DND-41 (cell line): ENCODE measurements at regions not wholly inside any gene's neighbourhood (a gene's known extent, or its start where the extent isn't known, plus 50 kb on each side); places are given as distances from the start of the nearest gene placed in this dataset.

Experiments used
- ATAC-seq: fragments of 200-7000 bp; cut with Tn5 transposase; 3 replicates; pipeline ENCODE4 v1.9.1; 2021; ENCODE audit warnings: low read depth; ENCODE audit not compliant: insufficient read depth
- DNase-seq: peaks from one replicate; pipeline ENCODE4 v3.0.0-alpha.2; 2020
- H2AFZ ChIP-seq: 2 replicates; pipeline ENCODE4 v1.6.0; 2012; ENCODE audit warnings: low read depth, low read length
- H3K27ac ChIP-seq: 2 replicates; pipeline ENCODE4 v1.5.1; 2012; ENCODE audit warnings: low read length, inconsistent platforms
- H3K27me3 ChIP-seq: fragments of 200-600 bp; sonication (generic); 2 replicates; pipeline ENCODE4 v1.6.0; 2012; ENCODE audit warnings: low read length, mild to moderate bottlenecking, inconsistent platforms; ENCODE audit not compliant: insufficient read depth, poor library complexity
- H3K36me3 ChIP-seq: 2 replicates; pipeline ENCODE4 v1.5.1; 2012; ENCODE audit warnings: low read length, inconsistent platforms; ENCODE audit not compliant: insufficient read depth
- H3K4me1 ChIP-seq: 2 replicates; pipeline ENCODE4 v1.5.1; 2012; ENCODE audit warnings: mild to moderate bottlenecking, low read length; ENCODE audit not compliant: insufficient read depth
- H3K4me2 ChIP-seq: 2 replicates; pipeline ENCODE4 v1.6.0; 2012; ENCODE audit warnings: mild to moderate bottlenecking, moderate library complexity, low read length, inconsistent platforms; ENCODE audit not compliant: insufficient read depth
- H3K4me3 ChIP-seq, 2 experiments: fragments of 200-600 bp in 1 of 2; shearing (Covaris generic) in 1 of 2; 2 replicates each; pipeline ENCODE4 v1.5.1; 2012 to 2016; ENCODE audit warnings: inconsistent platforms in 2 of 2, low read length in 2 of 2, mild to moderate bottlenecking in 2 of 2, low read depth in 1 of 2, moderate library complexity in 1 of 2
- H3K79me2 ChIP-seq: 2 replicates; pipeline ENCODE4 v1.6.0; 2012; ENCODE audit warnings: low read length, inconsistent platforms; ENCODE audit not compliant: insufficient read depth
- H3K9ac ChIP-seq: 2 replicates; pipeline ENCODE4 v1.6.0; 2012; ENCODE audit warnings: low read depth, mild to moderate bottlenecking, inconsistent platforms, low read length, moderate library complexity
- H3K9me3 ChIP-seq: 2 replicates; pipeline ENCODE4 v1.5.1; 2012; ENCODE audit warnings: low read length, moderate library complexity, mild to moderate bottlenecking, inconsistent platforms; ENCODE audit not compliant: insufficient read depth, severe bottlenecking
- H4K20me1 ChIP-seq: 2 replicates; pipeline ENCODE4 v1.6.0; 2012; ENCODE audit warnings: low read length; ENCODE audit not compliant: insufficient read depth
- EZH2 ChIP-seq: IDR thresholded peaks from 3 replicates; pipeline ENCODE4 v1.6.1; 2012; ENCODE audit warnings: borderline replicate concordance, low read depth, mild to moderate bottlenecking, moderate library complexity, low read length, inconsistent platforms; ENCODE audit not compliant: severe bottlenecking
- TF ChIP-seq, protein P1 (sequence below): IDR thresholded peaks from 2 replicates; pipeline ENCODE4 v1.5.1; 2012; ENCODE audit warnings: borderline replicate concordance, low read length, moderate library complexity, mild to moderate bottlenecking; ENCODE audit not compliant: poor library complexity, severe bottlenecking; ENCODE audit errors: extremely low read depth

GRCh38 chr2:150549381-150549780 is 61.9 kb upstream of the RND3 start:
- TF ChIP-seq, protein P1, sequence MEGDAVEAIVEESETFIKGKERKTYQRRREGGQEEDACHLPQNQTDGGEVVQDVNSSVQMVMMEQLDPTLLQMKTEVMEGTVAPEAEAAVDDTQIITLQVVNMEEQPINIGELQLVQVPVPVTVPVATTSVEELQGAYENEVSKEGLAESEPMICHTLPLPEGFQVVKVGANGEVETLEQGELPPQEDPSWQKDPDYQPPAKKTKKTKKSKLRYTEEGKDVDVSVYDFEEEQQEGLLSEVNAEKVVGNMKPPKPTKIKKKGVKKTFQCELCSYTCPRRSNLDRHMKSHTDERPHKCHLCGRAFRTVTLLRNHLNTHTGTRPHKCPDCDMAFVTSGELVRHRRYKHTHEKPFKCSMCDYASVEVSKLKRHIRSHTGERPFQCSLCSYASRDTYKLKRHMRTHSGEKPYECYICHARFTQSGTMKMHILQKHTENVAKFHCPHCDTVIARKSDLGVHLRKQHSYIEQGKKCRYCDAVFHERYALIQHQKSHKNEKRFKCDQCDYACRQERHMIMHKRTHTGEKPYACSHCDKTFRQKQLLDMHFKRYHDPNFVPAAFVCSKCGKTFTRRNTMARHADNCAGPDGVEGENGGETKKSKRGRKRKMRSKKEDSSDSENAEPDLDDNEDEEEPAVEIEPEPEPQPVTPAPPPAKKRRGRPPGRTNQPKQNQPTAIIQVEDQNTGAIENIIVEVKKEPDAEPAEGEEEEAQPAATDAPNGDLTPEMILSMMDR: no peak
- TF ChIP-seq EZH2: no peak
- H3K79me2 ChIP-seq: no peaks in the 10 kb centered on the region
- no peak overlapping the region for H3K9ac ChIP-seq
- H3K27ac ChIP-seq: no peak overlapping the region
- DNase-seq (no peak), ATAC-seq (no peak)
- no peaks in the 10 kb centered on the region for H3K9me3 ChIP-seq
- no peak overlapping the region for H3K4me2 ChIP-seq
- H4K20me1 ChIP-seq: no peaks in the 10 kb centered on the region
- no peaks in the 10 kb centered on the region for H3K36me3 ChIP-seq
- H2AFZ ChIP-seq: no peak overlapping the region
- H3K27me3 ChIP-seq: no peaks in the 10 kb centered on the region
- H3K4me3 ChIP-seq: no peak overlapping the region
- peaks cover 4% of the 10 kb centered on the region; the same call in 1 of the 2 replicates for H3K4me1 ChIP-seq

DNA sequence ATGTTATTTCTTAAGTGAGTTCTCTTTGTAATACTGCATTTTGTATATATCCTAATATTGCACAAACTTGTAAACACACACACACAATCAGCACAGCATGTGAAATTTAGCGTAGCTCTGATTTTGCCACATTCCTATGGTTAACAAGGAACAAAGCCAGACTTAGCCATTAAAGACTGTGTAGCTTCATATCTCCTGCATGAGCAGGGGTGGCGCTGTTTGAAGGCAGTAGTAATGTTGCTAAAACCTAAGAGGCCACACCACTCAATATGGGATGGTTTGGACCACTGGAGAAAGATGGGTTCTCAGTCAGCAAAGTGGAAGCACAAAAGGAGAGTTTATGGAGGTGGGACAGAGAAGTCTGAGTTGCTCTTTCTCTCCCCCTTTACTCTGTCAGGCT is 61.1 kb upstream of the RND3 start:
- ATAC-seq: peak; percentile 60; the same call in 1 of the 3 replicates
- Histone ChIP-seq H3K4me1 (peaks cover 4% of the 10 kb centered on the region; the same call in 1 of the 2 replicates), H3K9me3 (no peaks in the 10 kb centered on the region), H3K9ac (no peak overlapping the region), H3K27ac (no peak overlapping the region), H3K27me3 (no peaks in the 10 kb centered on the region), H3K4me3 (no peak overlapping the region), H2AFZ (no peak overlapping the region), H4K20me1 (no peaks in the 10 kb centered on the region), H3K36me3 (no peaks in the 10 kb centered on the region), H3K4me2 (no peak overlapping the region), H3K79me2 (no peaks in the 10 kb centered on the region)
- DNase-seq: no peak
- TF ChIP-seq, protein P1: peak; percentile 55
- no peak for TF ChIP-seq EZH2

- DNase-seq (no peak), ATAC-seq (no peak)
- H3K4me3 ChIP-seq: no peak overlapping the region
- H3K9me3 ChIP-seq: no peaks in the 10 kb centered on the region
- peaks cover 4% of the 10 kb centered on the region; the same call in 1 of the 2 replicates for H3K4me1 ChIP-seq
- H3K9ac ChIP-seq: no peak overlapping the region
- H3K36me3 ChIP-seq: no peaks in the 10 kb centered on the region
- TF ChIP-seq, protein P1: no peak
- no peak for TF ChIP-seq EZH2
- H3K79me2 ChIP-seq: no peaks in the 10 kb centered on the region
- H3K4me2 ChIP-seq: no peak overlapping the region
- H3K27ac ChIP-seq: no peak overlapping the region
- no peak overlapping the region for H2AFZ ChIP-seq
- no peaks in the 10 kb centered on the region for H3K27me3 ChIP-seq
- H4K20me1 ChIP-seq: no peaks in the 10 kb centered on the region
These were observed 58.4 kb upstream of the RND3 start for GRCh38 chr2:150545916-150546315.

GRCh38 chr2:150544731-150545130 is 57.3 kb upstream of the RND3 start:
- no peak overlapping the region for H3K4me3 ChIP-seq
- ATAC-seq: no peak
- H3K9me3 ChIP-seq: no peaks in the 10 kb centered on the region
- no peaks in the 10 kb centered on the region for H4K20me1 ChIP-seq
- H2AFZ ChIP-seq: no peak overlapping the region
- TF ChIP-seq, protein P1: no peak
- no peak for TF ChIP-seq EZH2
- DNase-seq: no peak
- H3K79me2 ChIP-seq: no peaks in the 10 kb centered on the region
- no peak overlapping the region for H3K9ac ChIP-seq
- no peak overlapping the region for H3K27ac ChIP-seq
- no peaks in the 10 kb centered on the region for H3K36me3 ChIP-seq
- H3K4me2 ChIP-seq: no peak overlapping the region
- H3K27me3 ChIP-seq: no peaks in the 10 kb centered on the region
- H3K4me1 ChIP-seq: peaks cover 4% of the 10 kb centered on the region; the same call in 1 of the 2 replicates
